NCI-H1092 treated with DMSO at 0.1 percent for 48 hours (cell line): ENCODE measurements at regions not wholly inside any gene's neighbourhood (a gene's known extent, or its start where the extent isn't known, plus 50 kb on each side); places are given as distances from the start of the nearest gene placed in this dataset.
A peak's percentile ranks its signal among the peaks of the same experiment; 100 is the strongest.

Experiments used
- DNase-seq: peaks from one replicate; lab custom pipeline; 2025; lab: John Stamatoyannopoulos, UW

DNA sequence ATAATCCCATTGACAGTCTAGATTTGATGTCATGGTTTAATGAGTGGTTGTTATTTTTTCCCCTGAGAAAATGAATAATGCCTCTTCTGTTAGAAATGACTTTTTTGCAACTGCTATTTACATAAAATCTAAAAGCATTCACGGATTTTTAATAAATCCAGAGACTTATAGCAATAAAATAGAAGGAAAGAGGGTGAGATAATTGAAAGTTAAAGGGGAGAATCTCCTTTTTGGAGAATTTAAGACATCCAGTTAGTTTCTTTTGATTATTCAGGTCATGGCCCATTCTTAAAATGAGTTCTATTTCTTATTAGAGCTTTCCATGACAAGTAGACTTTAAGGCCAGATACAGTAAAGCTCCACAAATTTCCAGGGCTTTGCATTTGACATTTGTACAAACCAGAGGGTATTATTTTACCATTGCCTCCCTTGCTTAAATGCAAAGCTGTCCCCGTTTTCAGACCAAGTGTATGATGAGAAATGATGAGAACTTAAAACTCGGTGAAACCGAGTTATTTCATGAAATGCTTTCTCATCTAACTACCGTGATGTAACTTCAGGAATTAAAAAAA lies 789.0 kb upstream of the SOX9 start:
- DNase-seq = no peak

GRCh38 chr17:71334048-71334751 lies 786.6 kb upstream of the SOX9 start:
- peak; percentile 20 for DNase-seq

DNA sequence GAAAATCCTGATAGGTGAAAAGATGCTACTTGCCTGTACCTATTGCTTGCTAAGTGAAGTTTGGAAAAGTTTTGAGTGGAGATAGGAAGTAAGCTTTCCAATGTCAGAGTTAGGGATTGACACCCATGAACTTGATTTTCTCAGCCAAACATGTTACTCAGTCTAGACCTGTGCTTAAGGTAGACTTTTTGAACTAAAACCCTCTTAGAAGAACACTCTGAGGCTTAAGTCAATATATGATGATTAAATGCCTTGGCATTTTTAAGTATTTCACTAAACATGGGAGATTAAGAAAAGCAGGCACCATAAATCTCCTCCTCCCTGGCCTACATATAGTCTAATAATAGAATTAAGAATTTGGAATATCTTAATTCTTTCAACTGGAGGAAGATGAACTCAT lies 785.6 kb upstream of the SOX9 start:
- no peak for DNase-seq

GRCh38 chr17:71337938-71338337 lies 782.9 kb upstream of the SOX9 start:
- DNase-seq = no peak

DNA sequence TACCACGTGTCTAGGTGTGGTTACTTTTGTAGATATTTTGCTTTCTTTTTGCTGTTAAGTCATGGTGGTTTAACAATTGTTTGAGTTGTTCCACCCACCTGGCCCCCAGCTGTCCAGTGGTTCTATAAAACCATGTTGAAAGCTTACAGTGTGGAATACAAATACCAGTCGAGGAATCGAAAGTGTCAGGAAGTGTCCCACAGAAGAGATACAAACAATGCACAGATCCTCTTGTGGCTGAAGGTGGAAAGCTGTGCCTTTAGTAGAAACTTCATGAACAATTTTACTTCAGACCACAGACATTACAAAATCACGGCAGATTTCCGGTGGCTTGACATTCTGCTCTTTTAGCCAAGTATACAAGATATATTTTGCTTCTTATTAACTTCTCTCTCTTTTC lies 782.4 kb upstream of the SOX9 start:
- no peak for DNase-seq

DNA sequence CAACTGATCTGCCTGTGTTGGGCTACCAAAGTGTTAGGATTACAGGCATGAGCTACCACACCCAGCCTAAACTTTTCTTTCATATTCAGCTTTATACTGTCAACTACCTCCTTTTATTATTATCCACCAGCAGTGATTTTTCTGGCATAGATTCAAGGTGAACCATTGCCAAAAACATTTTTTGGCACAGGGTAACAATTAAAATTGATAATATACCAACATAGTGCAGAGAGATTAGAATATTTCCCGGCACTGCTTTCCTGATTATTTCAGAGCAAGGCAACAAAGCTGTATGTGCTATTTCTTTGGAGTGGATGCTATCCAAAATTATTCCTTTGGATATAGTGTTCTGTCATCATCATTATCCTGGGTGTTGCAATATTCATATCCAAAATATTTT lies 781.6 kb upstream of the SOX9 start:
- DNase-seq = peak; percentile 20

DNA sequence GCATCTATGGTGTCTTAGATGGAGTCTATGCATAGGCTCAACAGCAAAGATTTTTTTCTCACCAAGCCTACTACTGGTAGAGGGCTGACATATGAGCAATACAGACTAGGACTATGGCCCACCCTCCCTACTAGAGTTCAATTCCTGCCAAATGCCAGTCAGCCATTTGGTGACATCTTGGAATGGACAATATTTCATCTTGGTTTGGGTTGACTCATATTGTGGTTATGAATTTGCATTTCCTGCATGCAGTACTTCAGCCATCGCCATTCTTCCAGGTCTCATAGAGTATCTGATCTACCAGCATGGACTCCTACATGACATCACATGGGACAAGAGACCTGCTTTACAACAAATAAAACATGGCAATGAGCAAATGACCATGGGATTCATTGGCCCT lies 778.1 kb upstream of the SOX9 start:
- DNase-seq = no peak

GRCh38 chr17:71349908-71350600 lies 770.8 kb upstream of the SOX9 start:
- DNase-seq = no peak

- DNase-seq = no peak
Measured at GRCh38 chr17:71360301-71360700, 760.5 kb upstream of the SOX9 start.

DNA sequence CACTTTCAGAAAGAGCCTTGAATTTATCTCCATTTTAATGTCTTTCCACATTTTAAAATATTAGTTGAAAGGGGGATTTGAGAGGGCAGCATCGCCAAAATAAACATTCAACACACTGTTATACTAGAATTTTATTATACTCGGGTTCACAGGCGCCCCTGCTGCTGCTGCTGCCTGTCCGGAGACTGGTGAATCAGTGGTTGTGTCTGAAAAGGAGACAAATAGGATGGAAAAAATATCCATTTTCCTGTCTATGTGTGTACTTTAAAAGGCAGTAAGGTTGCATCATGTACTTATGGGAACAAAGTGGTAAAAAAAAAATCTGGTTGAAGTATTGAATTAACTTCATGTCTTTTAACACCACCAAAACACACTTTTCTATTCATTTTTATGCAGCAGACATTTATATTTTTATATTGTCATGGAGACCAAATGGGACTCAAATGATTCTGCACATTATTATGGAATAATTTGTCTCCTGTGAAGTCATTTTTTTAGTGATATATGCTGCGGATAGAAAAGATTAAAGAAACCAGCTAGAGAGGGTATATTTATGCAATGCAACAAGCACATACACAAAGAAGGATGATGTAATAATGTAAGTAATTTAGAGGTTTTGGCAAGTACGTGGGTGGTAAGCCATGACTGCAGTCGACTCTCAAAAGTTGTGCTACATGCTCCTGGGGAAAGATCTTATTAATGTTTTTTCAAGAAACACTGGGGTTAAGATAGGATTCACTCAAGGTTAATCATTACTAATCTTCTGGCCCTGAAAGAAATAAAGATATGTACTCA lies 759.0 kb upstream of the SOX9 start:
- DNase-seq = no peak

GRCh38 chr17:71363661-71364060 lies 757.2 kb upstream of the SOX9 start:
- no peak for DNase-seq

DNA sequence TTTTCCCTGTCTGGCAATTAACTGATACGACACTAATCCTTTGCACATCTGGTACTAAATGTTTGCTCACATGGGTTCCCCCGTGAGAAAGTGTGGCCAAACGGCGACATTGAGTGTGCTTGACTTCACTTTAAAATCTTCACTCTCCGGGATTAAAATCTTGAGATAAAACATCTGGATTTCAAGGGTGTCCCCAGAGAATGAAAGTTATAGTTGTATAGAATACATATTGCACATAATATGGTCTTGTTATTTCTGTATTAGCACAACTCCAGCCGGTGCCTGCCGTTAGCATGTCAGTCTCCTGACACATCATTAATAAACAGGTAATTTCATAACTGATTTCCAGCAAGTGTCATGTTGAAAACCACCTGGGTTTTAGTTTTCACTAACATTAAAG lies 749.0 kb upstream of the SOX9 start:
- no peak for DNase-seq

GRCh38 chr17:71375948-71376347 lies 744.9 kb upstream of the SOX9 start:
- no peak for DNase-seq

DNA sequence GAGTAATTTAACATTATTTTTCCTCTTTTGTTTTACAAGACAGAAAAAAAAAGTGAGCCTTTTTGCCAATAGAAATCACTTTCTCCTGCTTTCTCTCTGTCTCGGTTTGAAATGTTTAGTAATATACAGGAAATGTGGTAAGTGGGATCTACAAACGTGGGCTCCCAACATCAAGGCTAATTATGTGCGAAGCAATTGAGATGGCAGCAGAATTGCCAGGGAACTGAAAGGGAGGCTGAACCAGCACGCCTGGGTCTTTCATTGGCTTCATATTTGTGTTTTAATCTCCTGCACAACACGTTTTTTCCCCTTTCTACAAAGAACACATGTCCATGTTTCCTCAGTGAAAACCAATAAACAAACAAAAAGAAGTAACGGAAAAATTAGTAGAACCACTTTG lies 743.9 kb upstream of the SOX9 start:
- DNase-seq = no peak

DNA sequence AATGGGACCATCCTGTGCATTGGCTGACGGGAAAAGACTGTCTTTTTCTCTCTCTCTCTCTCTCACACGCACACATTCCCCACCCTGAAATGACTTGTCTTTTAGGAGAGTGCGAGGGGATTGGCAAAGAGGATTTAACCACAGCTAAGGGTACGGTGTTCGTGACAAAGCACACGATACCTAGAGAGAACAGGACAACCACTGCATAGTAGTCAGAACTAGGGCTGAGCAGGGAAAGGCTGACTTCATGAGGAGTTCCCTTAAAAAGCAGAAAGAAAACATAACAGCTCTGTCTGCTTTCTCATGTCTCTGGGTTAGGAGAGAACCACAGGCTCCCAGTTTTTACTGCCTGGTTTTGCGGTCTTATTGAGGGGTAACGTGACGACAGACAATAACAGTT lies 742.8 kb upstream of the SOX9 start:
- DNase-seq = no peak

DNA sequence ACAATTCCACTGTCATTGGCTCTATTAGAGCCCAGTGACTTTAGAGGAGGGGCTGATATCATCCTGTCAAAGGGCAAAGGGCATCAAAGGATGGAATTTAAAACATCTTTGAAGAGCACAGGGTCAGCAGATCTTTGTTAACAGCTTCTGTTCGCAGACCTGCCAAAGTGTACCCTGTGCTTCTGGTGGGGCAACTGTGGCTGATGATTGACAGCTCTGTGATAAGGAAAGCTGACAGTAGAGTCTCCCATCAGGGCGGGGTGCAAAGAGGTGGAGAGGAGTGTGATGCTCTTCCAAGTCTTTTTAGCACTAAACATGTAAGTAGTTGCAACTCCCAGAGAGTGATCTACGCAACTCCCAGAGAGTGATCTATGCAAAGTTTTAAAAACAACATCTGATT lies 742.1 kb upstream of the SOX9 start:
- no peak for DNase-seq

DNA sequence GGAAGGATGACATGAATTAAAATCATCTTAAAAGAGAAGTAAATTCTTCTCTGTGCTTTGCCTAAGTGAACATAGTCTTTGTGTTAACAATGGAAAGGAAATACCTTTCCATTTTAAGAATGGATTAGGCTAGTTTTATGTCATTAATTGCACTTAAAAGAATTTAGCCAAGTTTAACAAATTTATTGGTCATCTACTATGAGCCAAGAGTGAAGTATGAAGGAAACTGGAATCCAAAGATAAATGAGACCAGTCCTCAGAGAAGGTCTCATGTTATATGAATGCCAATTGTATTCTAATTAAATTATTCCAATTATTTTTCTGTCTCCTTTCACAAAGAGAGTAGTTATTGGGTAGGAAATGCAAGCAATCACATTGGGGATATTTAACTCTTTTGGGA lies 741.3 kb upstream of the SOX9 start:
- no peak for DNase-seq

DNA sequence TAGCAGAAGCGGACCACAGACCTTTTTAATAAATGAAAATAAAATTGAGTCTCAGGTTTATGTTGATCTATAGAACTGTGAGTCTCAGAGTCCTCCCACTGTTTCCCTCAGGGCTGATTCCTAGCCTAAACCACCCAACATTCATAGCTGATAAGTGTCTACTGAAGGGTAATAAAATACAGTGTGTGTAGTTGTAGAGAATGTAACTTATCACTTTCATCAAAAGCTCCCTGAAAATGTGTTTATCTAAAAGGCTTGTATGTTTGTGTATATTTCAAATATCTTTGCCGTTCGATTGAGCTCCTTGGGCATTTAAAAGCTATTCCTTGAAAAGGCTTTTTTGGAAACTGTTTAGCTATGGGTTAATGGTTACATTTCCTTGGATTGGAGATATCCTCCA lies 740.3 kb upstream of the SOX9 start:
- DNase-seq = no peak

DNA sequence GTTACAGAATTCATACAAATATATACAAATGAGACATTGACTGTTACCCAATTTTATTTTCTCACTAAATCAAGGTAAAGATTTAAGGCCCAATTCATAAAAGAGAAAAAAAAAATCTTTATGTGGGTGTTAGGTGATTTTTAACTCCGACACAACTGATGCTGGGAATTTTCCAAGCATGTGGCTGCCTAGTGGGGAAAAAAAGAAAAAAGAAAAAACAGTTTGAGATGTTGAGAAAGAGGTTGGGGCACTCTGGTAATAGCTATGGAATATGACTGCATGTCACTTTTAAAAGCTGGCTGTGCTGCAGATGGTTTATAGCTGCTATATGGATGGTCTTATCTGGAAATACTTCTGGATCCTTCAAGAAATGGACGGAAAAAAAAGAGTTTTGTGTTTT lies 739.9 kb upstream of the SOX9 start:
- DNase-seq = no peak

DNA sequence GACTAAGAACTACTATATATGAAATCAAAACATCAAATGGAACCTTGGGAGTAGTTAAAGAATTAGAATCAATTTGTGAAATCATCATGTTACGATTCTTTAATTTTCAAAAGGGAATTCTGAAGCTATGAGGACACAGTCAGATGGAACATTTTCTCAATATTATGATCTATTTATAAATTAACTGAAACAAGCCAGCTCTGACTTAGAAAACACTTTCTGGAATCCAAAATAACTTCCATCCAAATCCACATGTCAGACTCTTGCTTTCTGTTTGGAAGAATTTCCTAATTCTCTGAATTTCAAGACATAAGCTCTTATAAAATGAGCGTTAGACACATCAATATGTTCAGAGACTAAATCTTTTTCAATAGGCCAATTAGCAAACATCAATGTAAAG lies 737.7 kb upstream of the SOX9 start:
- DNase-seq = no peak

DNA sequence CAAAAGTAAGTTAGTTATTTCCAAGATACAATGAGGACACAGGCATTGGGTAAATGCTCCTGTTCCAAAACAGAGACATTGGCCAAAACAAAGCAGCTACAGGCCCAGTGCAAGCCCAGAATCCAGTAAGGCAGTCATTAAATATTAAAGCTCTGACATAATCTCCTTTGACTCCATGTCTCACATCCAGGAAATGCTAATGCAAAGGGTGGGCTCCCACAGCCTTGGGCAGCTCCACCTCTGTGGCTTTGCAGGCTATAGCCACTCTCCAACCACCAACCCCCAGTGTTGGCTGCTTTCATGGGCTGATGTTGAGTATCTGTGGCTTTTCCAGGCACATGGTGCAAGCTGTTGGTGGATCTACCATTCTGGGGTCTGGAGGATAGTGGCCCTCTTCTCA lies 733.4 kb upstream of the SOX9 start:
- no peak for DNase-seq

GRCh38 chr17:71392715-71393567 lies 727.9 kb upstream of the SOX9 start:
- DNase-seq = no peak
